ENCODE measurements at regions not wholly inside any gene's neighbourhood (a gene's known extent, or its start where the extent isn't known, plus 50 kb on each side); places are given as distances from the start of the nearest gene placed in this dataset.
"Not testable (repeated sequence)": the region's sequence is repeated elsewhere in the genome, so short reads cannot be mapped to it uniquely, and the experiment has no call there.

DNA sequence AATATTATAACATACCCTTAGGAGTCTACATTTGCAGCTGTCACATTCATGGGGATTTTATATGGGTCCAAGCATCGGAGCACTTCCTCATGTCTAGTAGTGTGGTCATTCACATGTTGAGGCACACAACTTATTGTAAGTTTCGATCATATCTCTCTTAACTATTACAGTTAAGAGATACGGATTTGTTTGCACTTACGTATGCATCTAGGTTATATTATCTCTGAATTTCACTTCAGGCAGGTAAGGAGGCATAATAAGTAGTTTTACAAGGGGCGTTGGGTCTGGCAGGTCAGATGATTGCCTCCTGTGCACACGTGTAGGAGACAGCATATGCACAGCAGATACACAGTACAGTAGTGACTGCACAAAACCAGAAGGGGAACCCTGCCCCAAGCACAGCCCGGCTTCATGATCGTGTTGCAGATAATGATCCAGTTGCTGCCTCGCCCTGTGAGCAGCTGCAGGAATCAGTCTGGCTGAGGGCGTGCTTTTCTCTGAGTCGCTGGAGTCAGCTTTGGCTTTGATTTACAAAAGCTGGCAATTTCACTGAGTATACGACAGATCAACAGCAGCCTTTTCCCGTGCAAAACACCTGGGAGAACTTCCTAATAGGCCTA, 302.9 kb upstream of the GATB start:
- no peaks in the 10 kb centered on the region for H3K36me3 ChIP-seq (ENCODE audit: insufficient read depth)
- TF ChIP-seq, protein P1, sequence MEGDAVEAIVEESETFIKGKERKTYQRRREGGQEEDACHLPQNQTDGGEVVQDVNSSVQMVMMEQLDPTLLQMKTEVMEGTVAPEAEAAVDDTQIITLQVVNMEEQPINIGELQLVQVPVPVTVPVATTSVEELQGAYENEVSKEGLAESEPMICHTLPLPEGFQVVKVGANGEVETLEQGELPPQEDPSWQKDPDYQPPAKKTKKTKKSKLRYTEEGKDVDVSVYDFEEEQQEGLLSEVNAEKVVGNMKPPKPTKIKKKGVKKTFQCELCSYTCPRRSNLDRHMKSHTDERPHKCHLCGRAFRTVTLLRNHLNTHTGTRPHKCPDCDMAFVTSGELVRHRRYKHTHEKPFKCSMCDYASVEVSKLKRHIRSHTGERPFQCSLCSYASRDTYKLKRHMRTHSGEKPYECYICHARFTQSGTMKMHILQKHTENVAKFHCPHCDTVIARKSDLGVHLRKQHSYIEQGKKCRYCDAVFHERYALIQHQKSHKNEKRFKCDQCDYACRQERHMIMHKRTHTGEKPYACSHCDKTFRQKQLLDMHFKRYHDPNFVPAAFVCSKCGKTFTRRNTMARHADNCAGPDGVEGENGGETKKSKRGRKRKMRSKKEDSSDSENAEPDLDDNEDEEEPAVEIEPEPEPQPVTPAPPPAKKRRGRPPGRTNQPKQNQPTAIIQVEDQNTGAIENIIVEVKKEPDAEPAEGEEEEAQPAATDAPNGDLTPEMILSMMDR (conservative IDR thresholded peaks at IDR 0.05; ENCODE audit: low read depth, low read length): no peak
- H2AFZ ChIP-seq (ENCODE audit: low read depth): no peak overlapping the region
- no peaks in the 10 kb centered on the region for H4K20me1 ChIP-seq (ENCODE audit: insufficient read depth)
- peaks cover 7% of the 10 kb centered on the region for H3K4me1 ChIP-seq (ENCODE audit: low read depth, poor library complexity, severe bottlenecking)
- no peak overlapping the region for H3K4me2 ChIP-seq
- no peak overlapping the region for H3K27ac ChIP-seq
- H3K4me3 ChIP-seq (IDR thresholded peaks at IDR 0.05; ENCODE audit: insufficient read depth, low read depth, low read length): no peak overlapping the region
- H3K9ac ChIP-seq: no peak overlapping the region
- no peaks in the 10 kb centered on the region for H3K79me2 ChIP-seq (ENCODE audit: insufficient read depth, low read depth)
- H3K27me3 ChIP-seq (ENCODE audit: insufficient read depth, low read depth): no peaks in the 10 kb centered on the region

DNA sequence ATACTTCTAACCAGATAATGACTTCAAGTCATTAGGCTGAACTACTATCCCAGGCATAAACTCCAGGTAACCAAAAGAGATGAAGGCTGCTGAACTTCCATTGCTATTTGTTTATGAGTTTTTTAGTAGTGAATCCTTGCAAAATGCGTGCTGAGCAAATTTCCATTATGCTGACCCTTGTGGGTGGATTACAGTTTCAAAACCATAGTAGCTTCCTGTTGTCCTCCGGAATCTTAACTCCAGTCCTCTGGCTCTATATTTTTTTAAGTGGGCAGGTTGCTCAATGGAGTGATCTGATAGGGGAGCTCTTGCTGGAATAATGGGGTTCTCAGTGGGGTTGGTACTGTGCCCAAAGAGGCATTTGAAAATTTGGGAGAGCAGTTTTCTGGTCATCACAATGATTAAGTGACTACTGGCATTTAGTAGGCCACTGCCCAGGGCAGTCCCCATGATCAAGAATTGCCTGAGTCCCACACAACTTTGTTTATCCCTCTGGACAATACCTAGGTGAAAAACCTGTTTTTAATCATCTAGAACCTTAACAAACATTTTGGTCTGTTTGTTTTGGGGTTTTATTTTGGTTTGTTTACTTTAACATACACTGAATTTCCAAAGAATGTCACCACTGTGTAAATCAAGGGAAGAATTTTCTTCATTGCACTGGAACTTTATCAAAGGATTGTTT, 302.3 kb upstream of the GATB start:
- H3K79me2 ChIP-seq (ENCODE audit: insufficient read depth, low read depth): no peaks in the 10 kb centered on the region
- H3K27ac ChIP-seq: no peak overlapping the region
- no peak overlapping the region for H3K4me2 ChIP-seq
- no peaks in the 10 kb centered on the region for H3K36me3 ChIP-seq (ENCODE audit: insufficient read depth)
- H3K9ac ChIP-seq: no peak overlapping the region
- peaks cover 7% of the 10 kb centered on the region for H3K4me1 ChIP-seq (ENCODE audit: low read depth, poor library complexity, severe bottlenecking)
- H3K4me3 ChIP-seq (IDR thresholded peaks at IDR 0.05; ENCODE audit: insufficient read depth, low read depth, low read length): no peak overlapping the region
- no peak overlapping the region for H2AFZ ChIP-seq (ENCODE audit: low read depth)
- TF ChIP-seq, protein P1 (conservative IDR thresholded peaks at IDR 0.05; ENCODE audit: low read depth, low read length): no peak
- H3K27me3 ChIP-seq (ENCODE audit: insufficient read depth, low read depth): no peaks in the 10 kb centered on the region
- H4K20me1 ChIP-seq (ENCODE audit: insufficient read depth): no peaks in the 10 kb centered on the region

DNA sequence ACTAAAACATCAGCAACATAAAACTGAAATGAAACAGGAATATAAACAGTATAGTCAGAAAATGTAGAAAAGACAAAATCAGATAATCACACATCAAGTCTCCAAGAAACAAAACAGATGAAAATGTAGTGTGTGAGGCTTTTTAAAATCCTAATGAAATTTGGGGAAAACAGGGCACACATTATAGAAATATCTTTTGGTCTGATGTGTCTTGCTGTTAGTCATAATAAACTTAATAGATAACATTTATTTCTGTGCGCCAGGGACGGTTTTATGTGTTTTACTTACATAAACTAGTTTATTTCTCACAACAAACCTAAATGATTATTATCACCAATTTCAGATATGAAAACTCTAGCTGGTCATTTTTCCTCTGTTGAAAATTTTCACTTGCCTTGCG, 293.9 kb upstream of the GATB start:
- H3K4me2 ChIP-seq: no peak overlapping the region
- H2AFZ ChIP-seq (ENCODE audit: low read depth): no peak overlapping the region
- TF ChIP-seq, protein P1 (conservative IDR thresholded peaks at IDR 0.05; ENCODE audit: low read depth, low read length): no peak
- peaks cover 14% of the 10 kb centered on the region for H3K4me1 ChIP-seq (ENCODE audit: low read depth, poor library complexity, severe bottlenecking)
- no peaks in the 10 kb centered on the region for H3K79me2 ChIP-seq (ENCODE audit: insufficient read depth, low read depth)
- no peaks in the 10 kb centered on the region for H4K20me1 ChIP-seq (ENCODE audit: insufficient read depth)
- H3K27me3 ChIP-seq (ENCODE audit: insufficient read depth, low read depth): no peaks in the 10 kb centered on the region
- no peak overlapping the region for H3K4me3 ChIP-seq (IDR thresholded peaks at IDR 0.05; ENCODE audit: insufficient read depth, low read depth, low read length)
- H3K36me3 ChIP-seq (ENCODE audit: insufficient read depth): no peaks in the 10 kb centered on the region
- no peak overlapping the region for H3K9ac ChIP-seq
- H3K27ac ChIP-seq: no peak overlapping the region

DNA sequence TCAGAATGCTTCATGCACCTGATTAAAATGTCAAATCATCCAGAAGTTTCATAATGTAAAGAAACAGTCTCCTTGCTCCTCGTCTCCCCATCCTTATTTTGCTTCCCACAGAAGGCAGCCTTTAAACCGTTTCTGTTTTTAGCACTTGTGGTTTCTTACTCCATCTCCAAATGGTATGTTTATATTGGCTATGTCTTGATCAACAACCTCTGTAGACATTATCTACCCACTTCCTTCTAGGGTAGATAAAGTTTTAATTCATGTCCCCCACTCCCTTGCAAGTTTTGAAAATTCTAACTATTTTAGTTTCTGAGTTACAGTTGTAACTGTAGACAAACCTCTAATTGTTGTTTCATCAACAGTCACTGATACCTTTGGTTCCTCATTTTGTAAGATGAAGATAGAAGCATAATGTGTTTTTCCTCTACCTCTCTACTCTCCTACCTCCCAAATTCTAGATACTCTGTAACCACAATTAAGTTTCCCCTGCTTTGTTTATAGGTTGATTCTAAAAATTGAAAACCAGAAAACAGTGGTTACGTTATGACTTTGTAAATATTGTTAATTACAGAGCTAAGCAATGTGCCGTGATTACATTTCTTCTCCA, 291.7 kb upstream of the GATB start:
- Histone ChIP-seq H3K27me3 (ENCODE audit: insufficient read depth, low read depth) (no peaks in the 10 kb centered on the region), H3K4me2 (no peak overlapping the region), H3K27ac (no peak overlapping the region)

DNA sequence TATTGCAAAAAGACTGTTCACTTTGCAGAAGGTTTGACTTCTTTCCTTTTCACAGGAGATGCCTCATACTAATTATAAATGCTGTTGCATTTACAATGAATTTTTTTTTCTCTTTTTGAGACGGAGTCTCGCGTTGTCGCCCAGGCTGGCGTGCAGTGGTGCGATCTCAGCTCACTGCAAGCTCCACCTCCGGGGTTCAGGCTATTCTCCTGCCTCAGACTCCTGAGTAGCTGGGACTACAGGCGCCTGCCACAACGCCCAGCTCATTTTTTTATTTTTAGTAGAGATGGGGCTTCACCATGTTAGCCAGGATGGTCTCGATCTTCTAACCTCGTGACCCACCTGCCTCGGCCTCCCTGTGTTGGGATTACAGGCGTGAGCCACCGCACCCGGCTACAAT, 290.5 kb upstream of the GATB start:
- H3K79me2 ChIP-seq (ENCODE audit: insufficient read depth, low read depth); H4K20me1 ChIP-seq (ENCODE audit: insufficient read depth); H2AFZ ChIP-seq (ENCODE audit: low read depth); H3K27ac ChIP-seq; H3K36me3 ChIP-seq (ENCODE audit: insufficient read depth); H3K27me3 ChIP-seq (ENCODE audit: insufficient read depth, low read depth); H3K4me3 ChIP-seq (IDR thresholded peaks at IDR 0.05; ENCODE audit: insufficient read depth, low read depth, low read length); H3K9ac ChIP-seq; H3K4me2 ChIP-seq: not testable (repeated sequence)
- H3K4me1 ChIP-seq (ENCODE audit: low read depth, poor library complexity, severe bottlenecking): peaks cover 14% of the 10 kb centered on the region

More for the DNA sequence above, 291.7 kb upstream of the GATB start:
- no peak overlapping the region for H3K4me3 ChIP-seq (IDR thresholded peaks at IDR 0.05; ENCODE audit: insufficient read depth, low read depth, low read length)
- no peaks in the 10 kb centered on the region for H4K20me1 ChIP-seq (ENCODE audit: insufficient read depth)
- H3K36me3 ChIP-seq (ENCODE audit: insufficient read depth): no peaks in the 10 kb centered on the region
- H3K79me2 ChIP-seq (ENCODE audit: insufficient read depth, low read depth): no peaks in the 10 kb centered on the region
- no peak overlapping the region for H2AFZ ChIP-seq (ENCODE audit: low read depth)
- peaks cover 14% of the 10 kb centered on the region for H3K4me1 ChIP-seq (ENCODE audit: low read depth, poor library complexity, severe bottlenecking)
- TF ChIP-seq, protein P1 (conservative IDR thresholded peaks at IDR 0.05; ENCODE audit: low read depth, low read length): no peak
- H3K9ac ChIP-seq: no peak overlapping the region
